GM12891 (cell line): ENCODE measurements at regions not wholly inside any gene's neighbourhood (a gene's known extent, or its start where the extent isn't known, plus 50 kb on each side); places are given as distances from the start of the nearest gene placed in this dataset.

Experiments
- POLR2A ChIP-seq: IDR thresholded peaks from 2 replicates; pipeline ENCODE4 v1.6.1; 2011; ENCODE audit warnings: low read depth, low read length, control low read depth
- POLR2AphosphoS5 ChIP-seq: IDR thresholded peaks from 2 replicates; pipeline ENCODE4 v1.6.1; 2011; ENCODE audit warnings: low read depth, low read length, control low read depth
- TAF1 ChIP-seq: IDR thresholded peaks from 2 replicates; pipeline ENCODE4 v1.6.1; 2011; ENCODE audit warnings: low read depth, low read length, control low read depth

- TF ChIP-seq POLR2AphosphoS5: no peak
- no peak for TF ChIP-seq TAF1
- no peak for TF ChIP-seq POLR2A
Observed at GRCh38 chr3:20524328-20524727, 338.3 kb upstream of the SGO1 start.
